Stimulated activated naive CD8-positive, alpha-beta T cell treated with anti-CD3 and anti-CD28 coated beads, Interleukin-15, amount 100 ng/mL, for 72 hours (primary cell): ENCODE measurements at regions not wholly inside any gene's neighbourhood (a gene's known extent, or its start where the extent isn't known, plus 50 kb on each side); places are given as distances from the start of the nearest gene placed in this dataset.

Experiments used
- ATAC-seq: fragments of 150-1000 bp; cut with Tn5 transposase; 2 replicates; pipeline ENCODE4 v1.10.0; 2021; ENCODE audit warnings: mild to moderate bottlenecking, moderate library complexity
- DNase-seq, 2 donors: peaks; one replicate each; pipeline ENCODE4 v3.0.0; 2021 to 2022
- H3K27ac Mint-ChIP-seq, 2 donors: one replicate each; pipeline ENCODE4 v1.8.0; 2022; ENCODE audit warnings: mild to moderate bottlenecking in 2 of 2, mixed read lengths in 2 of 2, moderate library complexity in 2 of 2
- H3K27me3 Mint-ChIP-seq: one replicate; pipeline ENCODE4 v1.8.0; 2022; ENCODE audit warnings: mixed read lengths
- H3K4me1 Mint-ChIP-seq: one replicate; pipeline ENCODE4 v1.8.0; 2022; ENCODE audit warnings: mild to moderate bottlenecking, mixed read lengths
- H3K4me3 Mint-ChIP-seq, 2 donors: one replicate each; pipeline ENCODE4 v1.8.0; 2022; ENCODE audit warnings: mild to moderate bottlenecking in 2 of 2, mixed read lengths in 2 of 2, moderate library complexity in 1 of 2
- H3K9me3 Mint-ChIP-seq, 2 donors: one replicate each; pipeline ENCODE4 v1.8.0; 2022; ENCODE audit warnings: mixed read lengths in 2 of 2

GRCh38 chr14:93870377-93870776 lies 56.8 kb upstream of the FAM181A start:
- Mint-ChIP-seq H3K4me3 (no peak overlapping the region), H3K27ac (no peak overlapping the region), H3K4me1 (no peaks in the 10 kb centered on the region), H3K9me3 (peaks cover 5 to 16% of the 10 kb centered on the region in 2 donors), H3K27me3 (peaks cover 38% of the 10 kb centered on the region)
- no peak for DNase-seq
- no peak for ATAC-seq

- Mint-ChIP-seq H3K4me3 (no peak overlapping the region), H3K27me3 (peaks cover 36% of the 10 kb centered on the region), H3K27ac (no peak overlapping the region), H3K4me1 (no peaks in the 10 kb centered on the region), H3K9me3 (peaks cover 5 to 14% of the 10 kb centered on the region in 2 donors)
- DNase-seq (no peak), ATAC-seq (no peak)
Measured at GRCh38 chr14:93869427-93869826, 57.7 kb upstream of the FAM181A start.

- H3K4me3 Mint-ChIP-seq, result no peak overlapping the region
- ATAC-seq (no peak), DNase-seq (no peak)
- H3K4me1 Mint-ChIP-seq, result no peaks in the 10 kb centered on the region
- no peak overlapping the region for H3K27ac Mint-ChIP-seq
- peaks cover 32% of the 10 kb centered on the region for H3K27me3 Mint-ChIP-seq
- peaks cover 5 to 8% of the 10 kb centered on the region in 2 donors for H3K9me3 Mint-ChIP-seq
Measured at GRCh38 chr14:93868165-93868564, 59.0 kb upstream of the FAM181A start.

GRCh38 chr14:93862265-93862664 lies 64.9 kb upstream of the FAM181A start:
- DNase-seq (no peak), ATAC-seq (no peak)
- Mint-ChIP-seq H3K27ac (no peak overlapping the region), H3K9me3 (peaks cover 5 to 8% of the 10 kb centered on the region in 2 donors), H3K4me1 (no peaks in the 10 kb centered on the region), H3K4me3 (no peak overlapping the region), H3K27me3 (peaks cover 37% of the 10 kb centered on the region)

GRCh38 chr14:93861836-93862235 lies 65.3 kb upstream of the FAM181A start:
- DNase-seq, result no peak
- Mint-ChIP-seq H3K27ac (no peak overlapping the region), H3K27me3 (peaks cover 37% of the 10 kb centered on the region), H3K4me1 (no peaks in the 10 kb centered on the region), H3K4me3 (no peak overlapping the region), H3K9me3 (peaks cover 5 to 8% of the 10 kb centered on the region in 2 donors)
- ATAC-seq, result no peak

- no peak for DNase-seq
- Mint-ChIP-seq H3K27me3 (peaks cover 32% of the 10 kb centered on the region), H3K4me1 (no peaks in the 10 kb centered on the region), H3K9me3 (no peaks in the 10 kb centered on the region), H3K27ac (no peak overlapping the region), H3K4me3 (no peak overlapping the region)
- no peak for ATAC-seq
Measured at GRCh38 chr14:93859957-93860356, 67.2 kb upstream of the FAM181A start.

- H3K4me1 Mint-ChIP-seq, result no peaks in the 10 kb centered on the region
- ATAC-seq, result no peak
- H3K27ac Mint-ChIP-seq, result no peak overlapping the region
Measured at GRCh38 chr14:93858896-93859295, 68.2 kb upstream of the FAM181A start.

GRCh38 chr14:93857500-93858283 lies 69.4 kb upstream of the PRIMA1 start:
- peaks cover 33% of the 10 kb centered on the region for H3K27me3 Mint-ChIP-seq
- ATAC-seq (peak; percentile 18), DNase-seq (no peak)
- H3K4me3 Mint-ChIP-seq, result no peak overlapping the region
- H3K9me3 Mint-ChIP-seq, result no peaks in the 10 kb centered on the region
- no peaks in the 10 kb centered on the region for H3K4me1 Mint-ChIP-seq
- no peak overlapping the region for H3K27ac Mint-ChIP-seq

More at GRCh38 chr14:93858896-93859295, 68.2 kb upstream of the FAM181A start:
- peaks cover 32% of the 10 kb centered on the region for H3K27me3 Mint-ChIP-seq
- DNase-seq, result no peak
- H3K9me3 Mint-ChIP-seq, result no peaks in the 10 kb centered on the region
- H3K4me3 Mint-ChIP-seq, result no peak overlapping the region

- Mint-ChIP-seq H3K27ac (peak overlapping the region in 1 of 2 donors; percentile 42), H3K27me3 (peaks cover 39% of the 10 kb centered on the region), H3K4me3 (no peak overlapping the region), H3K4me1 (no peaks in the 10 kb centered on the region), H3K9me3 (no peaks in the 10 kb centered on the region)
- no peak for ATAC-seq
- DNase-seq, result no peak
Measured at GRCh38 chr14:93857081-93857480, 68.8 kb upstream of the PRIMA1 start.

- Mint-ChIP-seq H3K4me3 (no peak overlapping the region), H3K27ac (no peak overlapping the region), H3K9me3 (no peaks in the 10 kb centered on the region), H3K27me3 (peaks cover 49% of the 10 kb centered on the region), H3K4me1 (no peaks in the 10 kb centered on the region)
- no peak for ATAC-seq
- no peak for DNase-seq
Measured at GRCh38 chr14:93855737-93856136, 67.5 kb upstream of the PRIMA1 start.

- no peak for ATAC-seq
- H3K27ac Mint-ChIP-seq, result peak overlapping the region in 1 of 2 donors; percentile 82
- no peak overlapping the region for H3K4me3 Mint-ChIP-seq
- H3K4me1 Mint-ChIP-seq, result no peaks in the 10 kb centered on the region
- no peak for DNase-seq
- peaks cover 55% of the 10 kb centered on the region for H3K27me3 Mint-ChIP-seq
- H3K9me3 Mint-ChIP-seq, result peaks cover 0 to 11% of the 10 kb centered on the region in 2 donors
Measured at GRCh38 chr14:93847473-93847872, 59.2 kb upstream of the PRIMA1 start.

GRCh38 chr14:93838238-93838637 lies 50.0 kb upstream of the PRIMA1 start:
- no peak for ATAC-seq

More at GRCh38 chr14:93838238-93838637, 50.0 kb upstream of the PRIMA1 start:
- Mint-ChIP-seq H3K9me3 (peaks cover 7 to 10% of the 10 kb centered on the region in 2 donors), H3K27me3 (peaks cover 45% of the 10 kb centered on the region), H3K4me1 (peaks cover 5% of the 10 kb centered on the region), H3K4me3 (no peak overlapping the region), H3K27ac (no peak overlapping the region)
- no peak for DNase-seq
